TTC549 (cell line): ENCODE measurements at regions not wholly inside any gene's neighbourhood (a gene's known extent, or its start where the extent isn't known, plus 50 kb on each side); places are given as distances from the start of the nearest gene placed in this dataset.

ENCODE experiments used
- FAIRE-seq: peaks from 2 replicates; lab custom pipeline; 2012; peaks lifted over from hg19 to GRCh38; lab: Jason Lieb, UNC

DNA sequence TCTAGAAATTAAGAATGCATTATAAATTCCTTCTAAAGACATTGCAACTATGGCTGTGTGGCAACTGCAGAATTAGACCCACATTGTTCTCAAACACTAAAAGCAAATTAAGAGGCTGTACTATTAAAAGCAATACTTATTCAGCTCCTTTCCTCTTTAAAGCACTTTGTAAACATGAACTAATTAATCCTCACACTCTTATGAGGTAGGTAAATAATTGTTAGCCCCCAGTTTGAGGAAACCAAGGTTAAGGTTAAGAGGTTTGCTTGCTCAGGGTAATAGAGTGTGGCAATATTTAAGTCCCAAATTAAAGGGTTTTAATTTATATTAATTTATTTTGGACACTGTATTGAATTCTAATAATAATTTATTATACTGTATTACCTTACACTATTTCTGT is 553.8 kb downstream of the LRRIQ3 start:
- FAIRE-seq: no peak

- FAIRE-seq: no peak
Observed at GRCh38 chr1:73639494-73639893, 558.5 kb downstream of the LRRIQ3 start.

DNA sequence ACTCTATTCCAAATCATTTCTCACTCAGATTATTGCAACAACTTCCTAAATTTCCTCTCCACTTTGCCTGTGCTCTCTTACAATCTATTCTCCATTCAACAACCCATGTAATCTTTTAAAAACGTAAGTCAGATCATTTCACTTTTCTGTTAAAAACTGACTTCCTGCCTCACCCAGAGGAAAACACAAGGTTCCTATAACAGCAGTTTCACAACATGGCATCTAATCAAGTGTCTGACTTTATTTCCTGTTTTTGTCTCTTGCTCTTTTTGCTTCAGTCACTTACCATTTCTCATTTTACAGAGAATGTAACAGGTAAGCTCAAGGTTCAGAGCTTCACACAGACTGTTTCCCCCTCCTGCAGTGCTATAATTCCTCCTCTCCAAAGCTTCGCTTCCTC is 560.7 kb downstream of the LRRIQ3 start:
- no peak for FAIRE-seq

- no peak for FAIRE-seq
Observed at GRCh38 chr1:73635021-73635420, 563.0 kb downstream of the LRRIQ3 start.

DNA sequence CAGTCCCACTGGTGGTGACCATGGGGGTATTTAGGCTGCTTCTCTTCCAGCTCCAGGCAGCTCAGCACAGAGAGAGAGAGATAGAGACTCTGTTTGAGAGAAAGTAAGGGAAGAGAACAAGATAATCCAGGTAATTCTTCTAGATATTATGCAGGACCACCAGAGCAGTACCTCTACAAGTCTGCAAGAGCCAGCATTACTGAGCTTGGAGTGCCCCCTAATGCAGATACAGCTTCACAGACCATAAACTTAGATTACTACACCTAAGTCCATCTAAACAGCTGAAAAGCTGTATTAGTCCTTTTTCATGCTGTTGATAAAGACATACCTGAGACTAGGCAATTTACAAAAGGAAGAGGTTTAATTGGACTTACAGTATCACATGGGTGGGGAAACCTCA is 570.3 kb downstream of the LRRIQ3 start:
- FAIRE-seq: no peak

- no peak for FAIRE-seq
Observed at GRCh38 chr1:73626326-73626725, 571.6 kb downstream of the LRRIQ3 start.

DNA sequence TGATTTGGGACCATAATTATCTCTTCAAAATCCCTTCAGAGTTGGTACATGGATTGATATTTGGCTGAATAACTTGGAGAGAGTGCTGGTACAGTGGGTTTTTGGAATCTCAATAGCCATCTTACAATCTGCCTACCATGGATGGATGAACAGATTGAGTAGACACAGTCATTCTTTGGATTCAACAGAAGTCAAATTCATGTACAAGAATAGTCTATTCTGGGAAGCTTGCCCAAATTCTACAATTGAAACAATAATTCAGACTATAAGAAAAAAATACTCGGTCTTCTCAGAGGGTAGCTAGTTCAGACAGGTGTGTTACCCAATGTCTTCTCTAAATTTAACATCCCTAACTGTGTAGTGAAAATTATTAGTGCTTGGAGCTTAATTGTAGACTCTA is 574.0 kb downstream of the LRRIQ3 start:
- no peak for FAIRE-seq

DNA sequence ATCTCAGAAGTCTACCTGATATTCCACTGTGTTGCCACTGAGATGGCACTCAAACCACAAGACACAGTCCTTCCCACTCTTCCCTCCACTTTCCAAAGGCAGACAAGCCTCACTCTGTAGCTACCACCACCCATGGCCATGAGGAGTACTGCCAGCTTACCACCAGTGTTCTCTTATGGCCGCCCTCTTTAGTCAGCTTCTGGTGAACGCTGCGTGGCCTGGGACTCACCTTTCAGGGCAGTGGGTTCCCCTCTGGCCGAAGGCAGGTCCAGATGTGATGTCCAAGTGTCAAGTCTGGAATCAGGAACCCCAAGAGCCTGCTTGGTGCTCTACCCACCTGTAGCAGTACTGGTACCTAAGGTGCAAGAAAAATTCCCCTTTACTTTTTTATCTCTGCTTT is 580.8 kb downstream of the LRRIQ3 start:
- no peak for FAIRE-seq

DNA sequence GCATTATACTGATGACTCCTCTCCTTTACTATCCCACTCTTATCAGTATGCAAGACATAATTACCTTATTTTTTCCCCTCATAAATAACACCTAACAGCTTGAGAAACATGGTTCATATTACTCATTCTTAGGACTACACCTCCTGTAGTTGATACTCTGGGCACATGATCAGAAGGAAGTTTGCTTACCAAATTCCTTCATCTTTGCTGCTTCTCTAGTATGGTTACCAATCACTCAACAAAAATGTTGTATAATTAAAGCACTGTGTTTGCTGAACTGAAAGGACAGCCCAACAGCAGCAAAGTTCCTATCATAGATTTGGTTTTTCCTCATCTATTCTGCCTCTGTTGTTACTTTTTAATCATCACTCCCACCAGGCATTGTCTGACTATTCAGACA is 586.3 kb downstream of the LRRIQ3 start:
- FAIRE-seq: no peak

DNA sequence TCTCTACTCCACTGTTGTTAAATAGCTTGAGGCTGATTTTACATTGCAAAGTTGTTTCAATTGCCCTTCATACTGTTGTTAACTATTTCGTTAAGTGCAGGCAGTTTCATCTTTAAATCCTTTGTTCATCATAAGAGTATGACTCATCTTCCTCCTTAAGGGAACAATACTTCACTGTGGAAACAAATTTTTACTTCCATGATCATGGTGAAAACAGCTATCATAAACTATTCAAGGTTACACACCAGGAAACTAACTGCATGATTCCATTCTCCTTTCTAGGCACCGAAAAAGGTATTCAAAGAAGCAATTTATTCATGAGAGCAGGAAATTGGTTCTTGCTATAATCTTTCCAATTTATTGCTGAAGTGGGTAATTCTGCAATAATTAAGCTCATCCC is 593.2 kb downstream of the LRRIQ3 start:
- no peak for FAIRE-seq

DNA sequence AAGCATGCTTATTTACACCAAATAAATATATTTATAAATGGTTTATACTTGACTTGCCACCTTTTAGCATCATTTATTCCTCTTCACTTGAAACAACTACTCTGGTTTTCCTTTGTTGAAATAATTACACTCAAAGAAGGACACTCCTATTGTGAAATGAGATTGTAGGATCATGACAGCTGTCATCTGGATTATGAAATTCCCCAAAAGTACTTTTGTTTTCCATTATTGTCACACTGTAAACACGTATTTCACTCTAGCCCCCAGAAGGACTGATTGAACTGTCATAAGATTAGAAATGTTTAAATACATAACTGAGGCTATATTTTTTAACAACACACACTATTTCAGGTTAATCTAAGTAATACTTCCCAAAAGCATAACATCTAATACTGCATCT is 593.8 kb downstream of the LRRIQ3 start:
- no peak for FAIRE-seq

GRCh38 chr1:73593804-73594203 is 604.2 kb downstream of the LRRIQ3 start:
- no peak for FAIRE-seq

GRCh38 chr1:73593364-73593763 is 604.6 kb downstream of the LRRIQ3 start:
- no peak for FAIRE-seq

DNA sequence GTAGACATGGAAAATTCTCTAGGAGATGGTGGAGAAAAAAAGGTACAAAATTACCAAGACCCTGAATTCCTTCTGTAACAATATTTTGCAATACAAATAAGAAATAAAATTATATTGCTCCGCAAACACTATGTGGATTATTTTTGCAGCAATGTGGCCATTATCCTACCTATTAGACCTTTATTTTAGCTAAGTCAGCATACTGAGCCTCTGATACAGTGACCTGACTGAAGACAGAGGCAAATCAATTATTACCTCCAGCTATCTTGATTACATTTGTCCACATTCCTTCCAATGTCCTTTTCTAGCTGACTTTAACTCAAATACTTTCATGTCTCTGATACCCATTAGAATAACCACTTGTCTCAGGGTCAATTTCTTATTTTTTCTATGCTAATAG is 610.9 kb downstream of the LRRIQ3 start:
- no peak for FAIRE-seq

- no peak for FAIRE-seq
Observed at GRCh38 chr1:73577206-73577605, 620.8 kb downstream of the LRRIQ3 start.

- no peak for FAIRE-seq
Observed at GRCh38 chr1:73576083-73576482, 621.9 kb downstream of the LRRIQ3 start.

DNA sequence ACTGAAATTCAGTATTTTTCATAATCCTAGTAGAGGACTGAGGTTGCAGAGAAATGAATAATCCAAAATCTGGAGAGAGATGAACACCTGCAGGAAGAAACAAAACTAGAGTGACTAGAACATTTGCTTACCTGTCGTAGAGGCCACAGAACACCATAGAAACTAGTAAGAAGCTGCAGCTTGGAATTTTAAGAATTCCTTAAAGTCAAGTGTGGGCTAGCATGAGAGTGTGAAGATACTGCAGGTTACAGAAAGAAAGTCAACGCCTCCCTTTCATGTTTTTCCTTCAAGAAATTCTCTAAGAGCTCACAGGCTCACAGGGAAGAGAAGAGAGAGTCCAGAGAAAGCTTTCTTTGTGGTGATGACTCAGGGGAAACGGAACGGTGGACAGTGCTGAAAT is 633.7 kb downstream of the LRRIQ3 start:
- FAIRE-seq: no peak

DNA sequence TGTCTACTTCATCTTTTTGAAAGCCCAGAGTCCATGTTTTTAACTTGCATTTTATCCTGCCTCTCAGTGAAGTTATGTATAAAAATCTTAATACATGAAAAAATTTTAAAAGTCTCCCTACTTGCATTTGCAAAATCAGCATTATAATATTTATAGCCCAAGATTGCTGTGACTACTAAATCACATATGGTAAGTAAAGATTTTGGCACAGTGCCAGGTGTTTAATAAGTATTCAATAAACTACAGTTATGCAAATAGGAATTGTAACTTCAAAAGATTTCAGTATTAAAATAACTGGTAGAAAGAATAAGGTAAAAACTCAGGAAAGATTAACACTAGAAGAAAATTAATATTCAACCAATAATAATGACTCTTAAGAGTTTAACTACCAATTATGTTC is 641.7 kb downstream of the LRRIQ3 start:
- no peak for FAIRE-seq

GRCh38 chr1:73537400-73537799 is 660.6 kb downstream of the LRRIQ3 start:
- FAIRE-seq: no peak

DNA sequence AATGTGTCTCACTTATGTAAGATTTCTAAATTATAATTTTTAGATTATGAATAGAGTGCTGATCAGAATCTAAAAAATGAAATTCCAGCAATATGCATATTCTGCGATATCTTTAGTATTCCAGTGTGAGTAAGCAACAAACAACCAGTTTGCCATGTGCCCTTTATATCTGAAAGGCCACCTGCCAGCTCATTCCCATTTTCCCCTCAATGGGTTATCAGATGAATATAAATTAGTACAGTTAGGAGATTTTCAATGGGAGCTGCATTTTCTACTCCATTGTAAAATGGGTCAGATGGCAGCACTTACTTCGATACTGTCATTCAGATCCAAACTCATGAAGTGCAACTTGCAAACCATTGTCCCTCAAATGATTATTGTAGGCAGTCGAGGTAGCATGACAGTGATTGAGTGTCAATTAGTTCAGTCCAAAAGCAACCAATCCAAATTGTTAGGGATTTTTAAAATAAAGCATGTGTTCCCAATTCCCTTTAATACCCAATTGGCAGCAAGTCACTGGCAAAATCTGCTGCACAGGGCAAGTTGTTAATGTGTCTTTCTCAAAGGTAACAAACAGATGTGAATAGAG is 680.3 kb downstream of the LRRIQ3 start:
- FAIRE-seq: no peak

DNA sequence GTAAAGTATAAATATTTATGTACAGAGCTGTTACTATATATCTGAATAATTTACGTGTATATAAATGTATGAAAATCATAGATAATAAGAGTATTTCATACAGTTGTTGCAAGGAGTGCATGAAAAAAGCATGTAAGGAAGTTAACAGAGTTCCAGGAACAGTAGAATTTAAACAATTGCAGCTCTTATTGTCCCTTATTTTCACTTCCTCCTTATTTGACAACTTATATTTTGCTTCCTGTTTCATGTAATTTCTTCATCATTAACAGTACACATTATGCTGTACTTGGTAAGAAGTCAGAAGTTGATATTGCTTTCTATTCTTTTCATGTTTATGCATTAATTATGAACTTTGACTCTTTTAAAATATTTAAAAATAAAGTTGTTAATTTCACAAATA is 681.5 kb downstream of the LRRIQ3 start:
- FAIRE-seq: no peak

DNA sequence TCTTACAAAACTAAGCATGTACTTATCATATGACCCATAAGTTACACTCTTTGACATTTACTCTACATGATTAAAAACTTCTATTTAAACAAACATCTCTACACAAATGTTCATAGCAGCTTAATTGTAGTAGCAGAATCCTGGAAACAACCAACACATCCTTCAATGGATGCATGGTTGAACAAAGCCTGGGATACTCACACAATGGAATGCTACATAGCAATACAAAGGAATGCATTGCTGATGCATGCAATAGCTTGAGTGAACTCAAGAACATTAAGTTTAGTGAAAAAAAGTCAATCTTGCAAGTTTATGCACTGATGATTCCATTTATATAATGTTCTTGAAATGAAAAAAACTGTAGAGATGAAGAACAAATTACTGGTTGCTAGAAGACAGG is 686.9 kb downstream of the LRRIQ3 start:
- no peak for FAIRE-seq

- no peak for FAIRE-seq
Observed at GRCh38 chr1:73500154-73500553, 697.8 kb downstream of the LRRIQ3 start.

DNA sequence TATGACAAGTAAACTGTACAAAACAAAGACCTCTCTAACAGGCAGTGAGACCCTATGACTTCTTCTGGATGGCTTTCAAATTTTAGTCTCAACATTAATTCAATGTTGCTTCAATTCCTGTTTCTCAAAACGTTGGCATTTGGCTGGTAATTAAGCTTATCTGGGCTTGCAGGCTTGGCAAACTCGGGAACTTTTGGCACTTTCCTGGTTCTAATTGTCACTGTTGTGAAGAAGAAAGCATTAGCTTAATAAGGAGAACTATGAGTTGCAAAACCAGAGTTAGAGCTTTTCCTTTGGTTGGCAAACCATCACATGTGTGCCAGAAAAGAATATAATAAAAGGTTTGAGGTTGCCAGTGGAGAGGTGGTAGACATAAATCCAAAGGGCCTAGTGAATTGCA is 698.3 kb downstream of the LRRIQ3 start:
- FAIRE-seq: no peak

DNA sequence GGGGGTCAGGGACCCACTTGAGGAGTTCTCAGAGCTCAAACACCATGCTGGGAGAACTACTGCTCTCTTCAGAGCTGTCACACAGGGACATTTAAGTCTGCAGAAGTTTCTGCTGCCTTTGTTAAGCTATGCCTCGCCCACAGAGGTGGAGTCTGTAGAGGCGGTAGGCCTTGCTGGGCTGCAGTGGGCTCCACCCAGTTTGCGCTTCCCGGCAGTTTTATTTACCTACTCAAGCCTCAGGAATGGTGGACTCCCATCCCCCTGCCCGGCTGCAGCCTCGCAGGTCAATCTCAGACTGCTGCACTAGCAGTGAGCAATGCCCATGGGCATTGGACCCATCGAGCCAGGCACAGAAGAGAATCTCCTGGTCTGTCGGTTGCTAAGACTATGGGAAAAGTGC is 706.4 kb downstream of the LRRIQ3 start:
- FAIRE-seq: no peak
